ENCODE measurements at regions not wholly inside any gene's neighbourhood (a gene's known extent, or its start where the extent isn't known, plus 50 kb on each side); places are given as distances from the start of the nearest gene placed in this dataset.
"Not testable (repeated sequence)": the region's sequence is repeated elsewhere in the genome, so short reads cannot be mapped to it uniquely, and the experiment has no call there.

DNA sequence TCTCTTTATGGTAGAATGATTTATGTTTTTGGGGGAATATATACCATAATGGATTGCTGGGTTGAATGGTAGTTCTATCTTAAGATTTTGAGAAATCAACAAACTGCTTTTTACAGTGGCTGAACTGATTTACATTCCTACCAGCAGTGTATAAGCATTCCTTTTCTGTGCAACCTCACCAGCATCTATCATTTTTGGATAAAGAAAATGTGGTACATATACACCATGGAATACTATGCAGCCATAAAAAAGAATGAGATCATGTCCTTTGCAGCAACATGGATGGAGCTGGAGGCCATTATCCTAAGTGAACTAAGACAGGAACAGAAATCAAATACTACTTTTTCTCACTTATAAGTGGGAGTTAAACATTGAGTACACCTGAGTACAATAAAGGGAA is 746.4 kb downstream of the MAT2B start:
- not testable (repeated sequence) for TF ChIP-seq EZH2 (IDR thresholded peaks at IDR 0.05; ENCODE audit: insufficient read depth, poor library complexity, severe bottlenecking); EZH2phosphoT487 (IDR thresholded peaks at IDR 0.05; ENCODE audit: insufficient read depth, low read depth)
